ENCODE measurements at regions not wholly inside any gene's neighbourhood (a gene's known extent, or its start where the extent isn't known, plus 50 kb on each side); places are given as distances from the start of the nearest gene placed in this dataset.

DNA sequence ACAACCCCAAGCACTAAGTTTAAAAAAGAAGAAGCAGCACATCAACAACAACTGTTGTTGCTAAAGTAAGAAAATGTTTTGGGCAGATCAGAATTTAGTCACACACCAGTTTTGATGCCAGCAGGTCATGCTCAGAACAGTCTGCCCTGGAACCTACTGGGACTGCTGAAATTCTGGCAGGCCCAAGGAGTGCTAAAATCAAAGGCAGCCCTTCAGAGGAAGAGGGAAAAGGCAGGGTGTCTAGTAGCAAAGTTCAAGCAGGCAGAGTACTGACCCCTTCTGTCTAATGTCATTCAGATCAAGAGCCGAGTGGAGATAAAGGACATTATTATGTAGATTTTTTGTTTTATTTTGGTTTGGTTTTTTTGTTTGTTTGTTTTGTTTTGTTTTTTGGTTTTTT is 96.6 kb upstream of the LOC128125822 start:
- TF ChIP-seq POLR2A (IDR thresholded peaks at IDR 0.05), result no peak
- TF ChIP-seq, protein P1, sequence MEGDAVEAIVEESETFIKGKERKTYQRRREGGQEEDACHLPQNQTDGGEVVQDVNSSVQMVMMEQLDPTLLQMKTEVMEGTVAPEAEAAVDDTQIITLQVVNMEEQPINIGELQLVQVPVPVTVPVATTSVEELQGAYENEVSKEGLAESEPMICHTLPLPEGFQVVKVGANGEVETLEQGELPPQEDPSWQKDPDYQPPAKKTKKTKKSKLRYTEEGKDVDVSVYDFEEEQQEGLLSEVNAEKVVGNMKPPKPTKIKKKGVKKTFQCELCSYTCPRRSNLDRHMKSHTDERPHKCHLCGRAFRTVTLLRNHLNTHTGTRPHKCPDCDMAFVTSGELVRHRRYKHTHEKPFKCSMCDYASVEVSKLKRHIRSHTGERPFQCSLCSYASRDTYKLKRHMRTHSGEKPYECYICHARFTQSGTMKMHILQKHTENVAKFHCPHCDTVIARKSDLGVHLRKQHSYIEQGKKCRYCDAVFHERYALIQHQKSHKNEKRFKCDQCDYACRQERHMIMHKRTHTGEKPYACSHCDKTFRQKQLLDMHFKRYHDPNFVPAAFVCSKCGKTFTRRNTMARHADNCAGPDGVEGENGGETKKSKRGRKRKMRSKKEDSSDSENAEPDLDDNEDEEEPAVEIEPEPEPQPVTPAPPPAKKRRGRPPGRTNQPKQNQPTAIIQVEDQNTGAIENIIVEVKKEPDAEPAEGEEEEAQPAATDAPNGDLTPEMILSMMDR (IDR thresholded peaks at IDR 0.05), result no peak

Data from Peyer's patch (tissue), 4 donors.